EL (cell line): ENCODE measurements at regions not wholly inside any gene's neighbourhood (a gene's known extent, or its start where the extent isn't known, plus 50 kb on each side); places are given as distances from the start of the nearest gene placed in this dataset.

Source experiments
- DNase-seq: peaks from one replicate; pipeline ENCODE4 v3.0.0-alpha.2; 2016

- DNase-seq: peak; percentile 89
Measured at GRCh38 chr2:120867290-120868241, 131.9 kb downstream of the GLI2 start.

- DNase-seq: no peak
Measured at GRCh38 chr2:120868366-120868765, 132.7 kb downstream of the GLI2 start.

DNA sequence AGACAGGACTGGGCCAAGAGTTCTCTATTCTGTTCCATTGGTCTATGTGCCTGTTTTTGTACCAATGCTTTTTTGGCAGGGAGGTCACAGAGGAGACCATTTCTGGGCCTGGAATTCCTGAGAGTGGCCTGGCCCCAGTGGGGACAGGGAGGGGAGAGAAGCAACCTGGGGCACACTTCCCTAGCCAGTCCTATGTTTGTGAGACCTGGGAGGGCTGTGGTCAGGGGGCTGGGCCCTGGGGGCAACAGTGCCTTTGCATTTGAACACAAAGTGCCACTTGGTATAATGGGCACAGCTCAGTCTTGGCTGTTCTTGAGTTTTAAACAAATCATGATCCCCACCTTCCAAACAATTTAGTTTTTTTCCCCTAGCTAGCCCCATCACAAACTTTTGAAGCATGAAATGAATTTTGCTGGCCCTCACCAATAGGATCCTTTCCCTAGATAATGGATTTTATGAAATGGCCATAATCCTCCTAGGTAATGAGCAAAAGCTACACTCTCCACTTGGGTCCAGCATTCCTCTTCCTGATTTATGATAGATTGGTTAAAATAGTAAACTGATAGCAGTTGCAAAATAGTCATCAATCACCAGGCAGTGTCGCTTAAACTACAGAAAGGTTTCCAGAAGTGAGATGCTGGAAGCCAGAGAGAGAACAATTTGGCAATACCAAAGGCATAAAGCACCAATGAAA lies 133.5 kb downstream of the GLI2 start:
- DNase-seq: no peak

- DNase-seq: no peak
Measured at GRCh38 chr2:120869730-120870466, 134.2 kb downstream of the GLI2 start.

DNA sequence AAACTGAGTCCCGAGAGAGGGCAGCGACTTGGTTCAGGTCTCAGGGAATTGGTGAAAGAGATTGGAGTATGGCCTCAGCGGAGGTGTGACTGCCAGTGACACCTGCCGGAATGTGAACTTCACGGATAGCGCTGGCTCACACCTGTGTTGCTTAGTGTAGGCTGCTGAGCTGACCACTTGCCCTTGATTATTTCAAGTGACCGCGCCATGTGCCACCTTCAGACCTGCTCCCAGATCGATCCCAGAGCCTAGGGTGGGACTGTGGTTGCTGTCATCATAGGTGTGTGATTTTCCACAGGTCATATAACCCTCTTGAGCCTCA lies 134.8 kb downstream of the GLI2 start:
- DNase-seq: no peak

DNA sequence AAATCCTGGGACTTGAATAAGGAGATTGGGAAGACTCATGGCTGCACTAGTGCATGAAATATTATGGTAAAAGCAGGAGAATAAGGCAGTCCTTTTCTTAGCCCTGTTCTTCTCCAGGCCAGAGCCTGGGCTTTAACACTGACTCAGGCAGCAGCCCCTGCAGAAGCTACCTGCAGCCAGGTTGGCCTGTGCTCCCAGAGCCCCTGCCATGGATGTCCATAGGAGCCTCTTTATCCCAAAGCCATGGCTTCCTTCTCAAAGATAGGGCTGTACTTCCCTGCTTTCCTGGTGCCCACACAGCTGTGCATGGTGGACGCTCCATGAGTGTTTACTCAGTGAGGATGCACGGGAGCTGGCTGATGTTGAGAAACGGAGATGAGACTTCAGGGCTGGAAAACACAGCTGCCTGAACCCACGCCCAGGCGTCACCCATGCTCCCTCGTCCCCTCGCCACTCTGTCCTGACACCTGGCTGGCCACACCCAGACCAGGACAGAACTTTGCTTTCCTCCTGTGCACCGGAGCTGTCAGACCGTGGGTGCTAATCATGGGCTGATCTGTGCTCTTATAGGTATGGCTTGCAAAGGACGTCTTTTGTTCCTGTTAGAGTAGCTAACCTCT lies 135.5 kb downstream of the GLI2 start:
- no peak for DNase-seq

DNA sequence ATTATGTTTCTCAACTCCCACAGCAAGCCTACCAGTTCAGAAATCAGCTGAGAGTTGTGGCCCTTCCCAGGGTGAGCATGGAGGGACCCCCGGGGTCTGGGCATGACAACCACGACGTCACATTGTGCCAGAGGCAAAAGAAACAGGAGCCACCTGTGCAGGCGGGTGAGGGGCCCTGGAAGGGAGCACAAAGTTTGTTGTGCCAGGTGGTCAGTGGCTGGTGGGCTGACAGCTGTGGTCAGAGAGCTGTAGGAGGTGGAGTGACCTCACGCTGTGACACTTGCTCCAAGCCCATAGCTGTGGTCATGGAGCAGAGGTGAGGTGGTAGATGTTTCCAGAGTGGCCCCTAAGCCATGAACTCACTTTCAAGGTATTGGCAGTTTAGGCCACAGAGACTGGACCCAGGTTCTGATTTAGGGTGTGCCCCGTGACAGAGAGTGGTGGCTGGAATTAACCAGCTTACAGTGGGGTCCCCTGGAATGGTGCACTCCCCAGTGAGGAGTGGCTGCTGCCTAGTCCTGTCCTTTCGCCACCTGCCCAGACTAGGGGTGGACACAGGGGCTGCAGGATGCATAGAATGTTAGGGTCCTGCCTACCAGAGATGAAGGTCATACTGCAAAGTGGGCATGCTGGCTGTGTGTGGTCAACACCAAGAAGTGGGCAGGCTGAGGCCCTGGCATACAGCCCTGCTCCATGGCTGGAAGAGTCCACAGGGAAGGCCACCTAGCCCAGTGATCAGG lies 136.4 kb downstream of the GLI2 start:
- DNase-seq: no peak

GRCh38 chr2:120873958-120874887 lies 138.6 kb downstream of the GLI2 start:
- DNase-seq: no peak

DNA sequence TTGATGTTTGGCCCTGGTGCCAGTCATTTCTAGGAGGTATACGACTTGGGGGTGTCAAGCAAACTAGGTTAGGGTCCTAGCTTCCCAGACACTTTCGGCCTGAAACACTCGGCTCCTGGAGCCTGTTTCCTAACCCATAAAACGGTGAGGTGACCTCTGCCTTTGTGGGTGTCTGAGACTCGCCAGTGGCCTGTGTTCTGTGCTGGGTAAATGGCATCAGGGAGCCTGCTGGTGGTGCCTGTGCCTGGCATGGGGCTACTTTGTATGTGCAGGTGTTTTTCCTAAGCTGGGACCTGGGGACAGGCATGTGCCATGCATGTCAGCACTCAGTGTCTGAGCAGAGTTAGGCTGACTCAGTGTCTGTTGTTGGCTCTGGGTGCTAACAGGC lies 139.2 kb downstream of the GLI2 start:
- no peak for DNase-seq

DNA sequence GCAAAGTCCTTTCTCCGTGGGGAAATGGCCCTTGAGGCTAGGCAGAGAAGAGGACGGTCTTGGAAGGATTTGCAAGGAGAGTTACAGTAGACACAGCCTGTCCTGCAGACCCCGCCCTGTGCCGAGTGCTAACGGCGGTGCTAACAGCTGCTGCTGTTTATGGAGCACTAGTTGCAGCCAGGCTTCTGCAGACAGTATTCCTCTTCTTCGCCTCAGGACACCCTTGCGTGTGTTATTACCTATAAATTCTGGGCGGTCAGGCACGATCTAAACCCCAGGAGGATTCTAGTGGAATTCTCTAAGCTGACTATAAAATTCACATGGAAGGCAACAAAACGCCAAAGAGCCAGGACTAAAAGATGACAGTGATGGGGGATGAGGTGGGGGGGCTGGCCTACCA lies 139.8 kb downstream of the GLI2 start:
- DNase-seq: no peak

DNA sequence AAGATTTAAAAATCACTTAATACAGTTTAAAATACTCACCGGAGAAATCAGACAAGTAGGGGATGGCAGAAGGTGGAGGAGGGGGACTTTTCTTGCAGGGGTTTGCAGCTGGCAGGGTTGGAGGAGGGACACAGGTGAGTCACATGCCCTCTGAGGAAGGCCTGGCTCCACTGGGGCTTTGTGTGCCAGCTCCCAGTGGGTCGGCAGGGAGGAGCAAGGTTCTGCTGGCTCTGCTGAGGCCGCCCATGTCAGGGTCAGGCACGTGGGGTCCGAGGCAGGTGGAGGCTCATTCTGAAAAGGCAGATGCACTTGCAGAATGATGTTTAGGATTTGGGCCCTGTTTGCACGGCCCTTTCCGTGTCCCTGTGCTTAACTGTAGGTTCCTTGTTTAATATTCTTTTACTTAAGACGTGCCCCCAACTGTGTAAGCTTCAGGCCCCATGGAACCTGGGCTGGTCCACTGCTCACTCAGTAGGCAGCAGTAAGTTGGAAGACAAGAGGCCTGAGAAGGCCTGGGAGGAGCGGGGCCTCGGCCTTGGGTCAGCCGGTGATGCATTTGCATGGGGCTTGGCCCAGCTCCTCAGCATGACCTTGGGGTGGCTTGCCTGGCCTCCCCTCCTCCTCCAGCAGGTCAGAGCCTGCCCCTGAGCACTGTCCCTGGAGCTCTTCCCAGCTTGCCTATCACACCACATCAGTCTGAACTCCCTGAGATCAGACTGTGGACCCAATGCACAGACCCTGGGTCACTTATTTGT lies 141.0 kb downstream of the GLI2 start:
- no peak for DNase-seq

DNA sequence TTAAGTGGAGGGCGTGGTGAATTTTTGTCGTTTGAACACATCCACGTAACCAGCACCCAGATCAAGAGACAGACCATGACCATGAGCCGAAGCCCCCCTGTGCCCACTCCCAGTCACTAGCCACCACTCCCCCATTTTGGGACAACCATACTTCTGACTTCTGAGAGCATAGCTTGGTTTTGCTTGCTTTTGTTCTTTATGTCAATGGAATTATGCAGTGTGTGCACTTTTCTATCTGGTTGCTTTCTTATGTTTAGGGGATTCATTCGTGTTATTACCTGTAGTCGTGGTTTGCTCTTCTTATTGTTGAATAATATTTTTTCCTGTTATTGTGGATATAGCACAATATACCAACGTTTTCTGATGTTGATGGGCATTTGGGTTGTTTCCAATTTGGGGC lies 141.7 kb downstream of the GLI2 start:
- no peak for DNase-seq

GRCh38 chr2:120878970-120879369 lies 143.3 kb downstream of the GLI2 start:
- no peak for DNase-seq

DNA sequence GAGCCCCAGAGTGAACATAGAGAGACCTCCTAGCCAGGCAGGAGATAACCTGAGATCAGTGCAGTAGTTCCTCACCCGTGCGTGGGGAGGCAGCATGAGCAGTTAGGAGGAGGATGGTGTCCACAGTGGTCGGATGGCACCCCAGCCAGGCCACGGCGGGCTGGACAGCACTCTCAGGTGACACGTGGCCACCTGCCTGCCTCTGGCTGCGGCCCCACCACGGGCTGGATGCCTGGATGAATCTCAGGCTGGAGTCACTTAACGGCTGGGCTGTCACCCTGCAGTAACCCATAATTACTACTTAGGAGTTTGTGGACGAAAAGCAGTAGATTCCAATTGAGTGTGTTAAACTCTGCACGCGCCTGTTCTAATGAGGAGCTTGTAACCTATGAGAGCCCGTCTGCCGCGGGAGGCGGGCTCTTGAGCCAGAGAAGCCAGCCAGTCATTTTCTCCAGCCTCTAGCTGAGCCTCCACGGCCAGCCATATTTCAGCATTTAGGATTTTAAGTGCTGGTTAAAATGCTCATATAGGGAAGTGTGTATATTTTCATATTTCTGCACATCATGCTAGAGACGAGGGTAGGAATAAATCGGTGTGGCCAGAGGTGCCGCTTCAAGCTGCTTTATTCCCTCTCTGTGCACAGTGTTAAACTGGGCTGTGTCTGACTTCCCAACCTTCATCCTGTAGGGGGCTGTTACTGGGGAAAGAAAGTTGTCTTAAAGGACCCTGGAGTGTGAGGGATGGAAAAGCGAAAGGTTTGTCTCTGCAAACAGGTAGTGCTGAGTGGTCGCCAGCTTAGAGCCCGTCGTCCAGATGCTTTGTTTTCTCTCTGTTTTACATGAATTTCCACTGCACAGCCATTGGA lies 144.0 kb downstream of the GLI2 start:
- DNase-seq: no peak

- no peak for DNase-seq
Measured at GRCh38 chr2:120880381-120880780, 144.7 kb downstream of the GLI2 start.

DNA sequence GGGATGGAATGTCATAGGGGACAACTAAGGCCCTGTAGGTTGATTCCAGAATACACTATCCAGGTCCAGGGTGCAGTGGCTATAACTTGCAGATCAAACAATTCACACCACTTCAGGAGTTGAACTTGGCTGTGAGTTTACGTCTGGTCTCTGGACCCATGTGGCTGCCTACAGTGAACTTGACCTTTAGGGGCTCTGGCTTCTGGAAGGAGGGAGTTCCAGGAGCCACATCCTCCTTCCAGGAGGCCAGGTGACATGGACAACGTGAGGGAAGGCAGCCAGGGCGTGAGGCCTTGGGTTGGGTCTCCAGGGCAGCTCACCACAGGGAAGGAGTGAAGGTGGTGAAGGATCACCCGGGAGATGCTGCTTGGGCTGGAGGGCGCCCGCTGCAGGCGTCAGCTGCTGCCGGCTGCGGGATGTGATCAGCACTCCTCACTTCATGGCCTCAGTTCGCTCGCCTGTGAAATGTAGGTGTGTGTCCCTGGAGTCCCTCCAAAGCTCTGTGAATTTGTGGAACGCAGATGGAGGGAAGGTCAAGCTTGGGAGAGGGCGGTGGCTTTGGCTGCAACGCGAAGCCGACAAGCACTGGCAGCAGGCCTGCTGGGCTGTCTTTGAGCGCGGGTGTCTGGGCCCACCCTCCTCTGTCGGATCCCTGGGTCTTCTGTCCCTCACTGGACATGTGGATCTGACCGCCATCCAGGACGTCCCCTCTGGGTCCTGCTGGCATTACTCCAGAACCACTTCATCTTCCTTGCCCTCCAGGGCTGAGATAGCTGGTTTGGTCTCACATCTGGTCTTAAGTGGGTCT lies 146.5 kb downstream of the GLI2 start:
- DNase-seq: no peak

- DNase-seq: no peak
Measured at GRCh38 chr2:120883607-120884440, 148.2 kb downstream of the GLI2 start.
